Kidney (tissue), 13 donors: ENCODE measurements at regions not wholly inside any gene's neighbourhood (a gene's known extent, or its start where the extent isn't known, plus 50 kb on each side); places are given as distances from the start of the nearest gene placed in this dataset.

Experiments used
- DNase-seq, 5 donors: peaks; one replicate each; pipeline ENCODE4 v3.0.0-alpha.2; 2013 to 2020
- FAIRE-seq: peaks from 2 replicates; lab custom pipeline; 2012; peaks lifted over from hg19 to GRCh38; lab: Jason Lieb, UNC
- H3K27ac ChIP-seq, 2 donors: one replicate each; pipeline ENCODE4 v1.7.0; 2013; ENCODE audit warnings: low read depth in 2 of 2, low read length in 2 of 2, inconsistent platforms in 1 of 2
- H3K27me3 ChIP-seq: one replicate; pipeline ENCODE4 v1.7.1; 2013; ENCODE audit warnings: low read length, inconsistent platforms; ENCODE audit not compliant: control insufficient read depth, insufficient read depth
- H3K36me3 ChIP-seq, 3 donors: one replicate each; pipeline versions ENCODE4 v1.7.0 to v1.7.1; 2013; ENCODE audit warnings: low read length in 3 of 3, control low read depth in 1 of 3, inconsistent platforms in 1 of 3; ENCODE audit not compliant: insufficient read depth in 3 of 3, control insufficient read depth in 2 of 3
- H3K4me1 ChIP-seq, 3 donors: one replicate each; pipeline versions ENCODE4 v1.7.0 to v1.7.1; 2013; ENCODE audit warnings: low read length in 3 of 3, inconsistent platforms in 1 of 3, low read depth in 1 of 3; ENCODE audit not compliant: control insufficient read depth in 2 of 3, insufficient read depth in 2 of 3
- H3K4me3 ChIP-seq, 3 donors: one replicate each; pipeline versions ENCODE4 v1.7.0 to v1.8.1; 2013; ENCODE audit warnings: low read length in 3 of 3, control low read depth in 1 of 3, inconsistent platforms in 1 of 3
- H3K9ac ChIP-seq, 3 donors: one replicate each; pipeline versions ENCODE4 v1.7.0 to v1.7.1; 2013; ENCODE audit warnings: low read length in 3 of 3, control low read depth in 1 of 3, inconsistent platforms in 1 of 3
- H3K9me3 ChIP-seq, 3 donors: one replicate each; pipeline versions ENCODE4 v1.7.0 to v1.7.1; 2013; ENCODE audit warnings: low read length in 3 of 3, control low read depth in 1 of 3, inconsistent platforms in 1 of 3; ENCODE audit not compliant: control insufficient read depth in 2 of 3, insufficient read depth in 1 of 3
- CTCF ChIP-seq: IDR thresholded peaks from 3 replicates; pipeline ENCODE4 v1.5.1; 2012; ENCODE audit warnings: mild to moderate bottlenecking, moderate library complexity, borderline replicate concordance; ENCODE audit not compliant: insufficient read depth; ENCODE audit errors: extremely low read depth
- intact Hi-C: fragments of 100-400 bp; cut with DNase I; formaldehyde crosslinking; loops from one replicate; pipeline ENCODE4 v1.11.1; 2022
- donor health status: control.
- donor health status: control.
- donor health status: control.
- donor health status: control.
- donor health status: control.
- donor health status: DM: yes; HTN: yes; CAD: no.
- donor health status: Normal renal cell carcinoma (clear cell type).

DNA sequence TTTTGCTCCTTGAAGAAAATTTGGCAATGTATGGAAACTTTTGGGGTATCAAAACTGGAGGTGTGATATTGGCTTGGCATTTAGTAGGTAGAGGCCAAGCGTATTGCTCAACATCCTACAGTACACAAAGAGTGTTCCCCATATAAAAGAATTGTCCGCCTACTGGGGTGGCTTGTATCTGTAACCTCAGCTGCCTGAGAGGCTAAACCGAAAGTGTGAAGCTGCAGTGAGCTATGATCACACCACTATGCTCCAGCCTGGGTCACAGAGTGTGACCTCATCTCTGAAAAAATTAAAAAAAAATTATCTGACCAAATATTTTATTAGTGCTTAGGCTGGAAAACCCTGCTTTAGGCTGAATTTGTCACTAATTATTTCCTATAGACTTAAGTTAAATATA, 483.9 kb downstream of the PYDC2 start:
- DNase-seq, result no peak
- H3K9ac ChIP-seq, result no peak overlapping the region
- intact Hi-C loops, result no loop called here
- TF ChIP-seq CTCF, result no peak
- no peaks in the 10 kb centered on the region for H3K27me3 ChIP-seq
- no peak overlapping the region for H3K4me3 ChIP-seq
- H3K9me3 ChIP-seq, result no peaks in the 10 kb centered on the region
- no peak overlapping the region for H3K27ac ChIP-seq
- no peaks in the 10 kb centered on the region for H3K4me1 ChIP-seq
- no peaks in the 10 kb centered on the region for H3K36me3 ChIP-seq
- no peak for FAIRE-seq

- no peak for FAIRE-seq
Measured at GRCh38 chr3:191952186-191952585, 491.2 kb downstream of the PYDC2 start.

GRCh38 chr3:191952609-191953008, 491.6 kb downstream of the PYDC2 start:
- Histone ChIP-seq H3K4me1 (no peaks in the 10 kb centered on the region), H3K9ac (no peak overlapping the region), H3K4me3 (no peak overlapping the region), H3K36me3 (no peaks in the 10 kb centered on the region), H3K27me3 (no peaks in the 10 kb centered on the region), H3K27ac (no peak overlapping the region), H3K9me3 (no peaks in the 10 kb centered on the region)
- DNase-seq (peak in 1 of 5 donors; percentile 71), FAIRE-seq (no peak)
- intact Hi-C loops, result no loop called here
- no peak for TF ChIP-seq CTCF

More at GRCh38 chr3:191952186-191952585, 491.2 kb downstream of the PYDC2 start:
- no peak overlapping the region for H3K27ac ChIP-seq
- H3K36me3 ChIP-seq, result no peaks in the 10 kb centered on the region
- DNase-seq, result no peak
- no peaks in the 10 kb centered on the region for H3K9me3 ChIP-seq
- no peaks in the 10 kb centered on the region for H3K27me3 ChIP-seq
- H3K9ac ChIP-seq, result no peak overlapping the region
- intact Hi-C loops, result no loop called here
- no peak overlapping the region for H3K4me3 ChIP-seq
- H3K4me1 ChIP-seq, result no peaks in the 10 kb centered on the region
- TF ChIP-seq CTCF, result no peak
